C4-2B (cell line): ENCODE measurements at regions not wholly inside any gene's neighbourhood (a gene's known extent, or its start where the extent isn't known, plus 50 kb on each side); places are given as distances from the start of the nearest gene placed in this dataset.

ENCODE experiments used
- ZFX ChIP-seq: fragments of 450-650 bp; IDR thresholded peaks from 2 replicates; pipeline ENCODE4 v1.6.1; 2017
- TF ChIP-seq, protein P1 (sequence below): fragments of 450-650 bp; conservative IDR thresholded peaks from 2 replicates; pipeline ENCODE4 v1.5.1; 2017; ENCODE audit warnings: mild to moderate bottlenecking

DNA sequence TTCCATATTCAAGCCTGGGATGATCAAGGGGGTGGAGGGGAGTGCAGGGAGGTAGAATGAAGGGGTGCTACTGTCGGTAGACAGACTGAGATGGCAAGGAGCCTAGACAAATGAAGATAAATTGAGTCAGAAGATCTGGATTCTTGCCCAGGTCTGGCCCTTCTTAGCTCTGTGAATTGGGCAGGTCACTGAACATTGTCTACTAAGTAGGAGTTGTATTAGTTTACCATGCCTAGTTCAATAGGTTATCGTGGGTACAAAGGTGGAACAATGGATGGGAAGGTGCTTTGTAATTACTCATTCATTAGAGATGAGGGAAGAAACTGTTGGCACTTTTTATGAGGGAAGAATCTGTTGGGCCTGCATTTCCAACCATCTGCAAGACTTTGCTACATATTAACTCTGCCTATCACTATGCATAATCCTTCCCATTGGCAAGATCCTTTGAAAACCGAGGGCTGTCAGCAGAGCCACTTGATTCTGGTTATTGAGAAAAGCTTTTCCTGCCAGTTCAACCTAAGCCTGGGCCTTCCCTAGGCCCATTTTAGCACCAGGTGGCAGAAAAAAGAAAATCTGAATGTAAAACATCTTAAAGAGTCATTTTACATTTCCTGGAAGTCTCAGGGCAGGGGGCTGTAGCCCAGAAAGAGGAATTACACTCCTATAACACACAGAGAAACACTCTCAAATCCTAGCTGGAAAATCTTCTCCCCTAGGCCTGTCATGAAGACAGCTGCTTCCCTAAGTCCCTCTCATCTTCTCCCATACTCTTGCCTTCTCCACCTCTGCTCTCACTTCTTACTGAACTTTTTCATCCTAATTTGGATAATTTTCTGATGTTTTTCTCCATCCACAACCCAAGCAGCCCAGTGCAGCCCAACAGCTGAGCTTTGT, 103.5 kb downstream of the CD24 start:
- TF ChIP-seq, protein P1, sequence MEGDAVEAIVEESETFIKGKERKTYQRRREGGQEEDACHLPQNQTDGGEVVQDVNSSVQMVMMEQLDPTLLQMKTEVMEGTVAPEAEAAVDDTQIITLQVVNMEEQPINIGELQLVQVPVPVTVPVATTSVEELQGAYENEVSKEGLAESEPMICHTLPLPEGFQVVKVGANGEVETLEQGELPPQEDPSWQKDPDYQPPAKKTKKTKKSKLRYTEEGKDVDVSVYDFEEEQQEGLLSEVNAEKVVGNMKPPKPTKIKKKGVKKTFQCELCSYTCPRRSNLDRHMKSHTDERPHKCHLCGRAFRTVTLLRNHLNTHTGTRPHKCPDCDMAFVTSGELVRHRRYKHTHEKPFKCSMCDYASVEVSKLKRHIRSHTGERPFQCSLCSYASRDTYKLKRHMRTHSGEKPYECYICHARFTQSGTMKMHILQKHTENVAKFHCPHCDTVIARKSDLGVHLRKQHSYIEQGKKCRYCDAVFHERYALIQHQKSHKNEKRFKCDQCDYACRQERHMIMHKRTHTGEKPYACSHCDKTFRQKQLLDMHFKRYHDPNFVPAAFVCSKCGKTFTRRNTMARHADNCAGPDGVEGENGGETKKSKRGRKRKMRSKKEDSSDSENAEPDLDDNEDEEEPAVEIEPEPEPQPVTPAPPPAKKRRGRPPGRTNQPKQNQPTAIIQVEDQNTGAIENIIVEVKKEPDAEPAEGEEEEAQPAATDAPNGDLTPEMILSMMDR = no peak
- no peak for TF ChIP-seq ZFX
